HEK293 (cell line): ENCODE measurements at regions not wholly inside any gene's neighbourhood (a gene's known extent, or its start where the extent isn't known, plus 50 kb on each side); places are given as distances from the start of the nearest gene placed in this dataset.

ENCODE experiments used
- KLF1 ChIP-seq: fragments of 450-650 bp; formaldehyde crosslinking; IDR thresholded peaks from 2 replicates; pipeline ENCODE4 v1.5.1; 2016; ENCODE audit warnings: missing biosample characterization, missing genetic modification characterization
- ZBTB21 ChIP-seq: fragments of 450-650 bp; formaldehyde crosslinking; IDR thresholded peaks from 2 replicates; pipeline ENCODE4 v1.5.1; 2017; ENCODE audit warnings: missing biosample characterization, missing genetic modification characterization
- ZBTB7A ChIP-seq: fragments of 450-650 bp; formaldehyde crosslinking; IDR thresholded peaks from 2 replicates; pipeline ENCODE4 v1.5.1; 2016; ENCODE audit warnings: low read depth, missing biosample characterization, missing genetic modification characterization
- ZNF221 ChIP-seq: fragments of 450-650 bp; formaldehyde crosslinking; IDR thresholded peaks from 2 replicates; pipeline ENCODE4 v1.5.1; 2017; ENCODE audit warnings: missing biosample characterization, missing genetic modification characterization, borderline replicate concordance
- ZNF24 ChIP-seq: fragments of 450-650 bp; formaldehyde crosslinking; IDR thresholded peaks from 2 replicates; pipeline ENCODE4 v1.5.1; 2016; ENCODE audit warnings: missing biosample characterization, missing genetic modification characterization
- TF ChIP-seq, protein P1 (sequence below): fragments of 450-650 bp; formaldehyde crosslinking; IDR thresholded peaks from 2 replicates; pipeline ENCODE4 v1.5.1; 2016; ENCODE audit warnings: missing biosample characterization, missing genetic modification characterization, low read depth
- TF ChIP-seq, protein P2 (sequence below): fragments of 450-650 bp; formaldehyde crosslinking; IDR thresholded peaks from 2 replicates; pipeline ENCODE4 v1.5.1; 2016; ENCODE audit warnings: missing biosample characterization, missing genetic modification characterization
- TF ChIP-seq, protein P3 (sequence below): fragments of 450-650 bp; formaldehyde crosslinking; IDR thresholded peaks from 2 replicates; pipeline ENCODE4 v1.5.1; 2016; ENCODE audit warnings: missing biosample characterization, missing genetic modification characterization
- TF ChIP-seq, protein P4 (sequence below): sonication (generic); formaldehyde crosslinking; IDR thresholded peaks from 2 replicates; pipeline ENCODE4 v1.8.1; 2022; ENCODE audit warnings: mild to moderate bottlenecking, moderate library complexity, missing genetic modification reagents
- TF ChIP-seq, protein P5 (sequence below): fragments of 450-650 bp; formaldehyde crosslinking; IDR thresholded peaks from 2 replicates; pipeline ENCODE4 v1.5.1; 2017; ENCODE audit warnings: missing biosample characterization, missing genetic modification characterization
- TF ChIP-seq, protein P6 (sequence below): fragments of 450-650 bp; formaldehyde crosslinking; conservative IDR thresholded peaks from 2 replicates; pipeline ENCODE4 v1.5.1; 2016; ENCODE audit warnings: low read depth, missing biosample characterization, missing genetic modification characterization
- TF ChIP-seq, protein P7 (sequence below): fragments of 450-650 bp; formaldehyde crosslinking; IDR thresholded peaks from 2 replicates; pipeline ENCODE4 v1.5.1; 2016; ENCODE audit warnings: missing biosample characterization, missing genetic modification characterization, borderline replicate concordance
- TF ChIP-seq, protein P8 (sequence below): fragments of 450-650 bp; formaldehyde crosslinking; IDR thresholded peaks from 2 replicates; pipeline ENCODE4 v1.5.1; 2016; ENCODE audit warnings: missing biosample characterization, missing genetic modification characterization
- TF ChIP-seq, protein P9 (sequence below): fragments of 450-650 bp; IDR thresholded peaks from 2 replicates; pipeline ENCODE4 v1.5.1; 2018; ENCODE audit warnings: missing biosample characterization, mild to moderate bottlenecking, missing genetic modification characterization

DNA sequence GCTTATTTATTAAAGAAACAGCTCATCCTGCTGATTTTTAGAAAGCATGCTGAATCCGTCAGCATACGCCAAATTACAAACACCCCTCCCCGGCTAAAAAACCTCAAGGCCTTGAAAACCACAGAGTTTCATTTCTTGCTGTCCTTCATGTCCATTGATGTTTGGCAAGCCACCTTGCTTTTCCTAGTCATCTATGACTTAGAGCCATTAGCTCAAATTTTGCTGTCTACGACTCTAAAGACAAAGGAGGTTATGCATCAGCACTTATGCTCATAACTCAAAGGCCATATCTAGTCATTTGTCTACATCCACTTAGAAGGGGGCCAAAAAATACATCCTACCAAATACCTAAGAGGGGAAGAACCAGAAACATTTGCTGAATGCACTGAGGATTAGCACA, 925.1 kb downstream of the PCDH7 start:
- TF ChIP-seq ZNF221 (no peak), ZBTB21 (tag by site-specific recombination) (no peak), KLF1 (tag by site-specific recombination) (no peak), ZBTB7A (tag by site-specific recombination) (no peak), ZNF24 (no peak)
- TF ChIP-seq, protein P1, sequence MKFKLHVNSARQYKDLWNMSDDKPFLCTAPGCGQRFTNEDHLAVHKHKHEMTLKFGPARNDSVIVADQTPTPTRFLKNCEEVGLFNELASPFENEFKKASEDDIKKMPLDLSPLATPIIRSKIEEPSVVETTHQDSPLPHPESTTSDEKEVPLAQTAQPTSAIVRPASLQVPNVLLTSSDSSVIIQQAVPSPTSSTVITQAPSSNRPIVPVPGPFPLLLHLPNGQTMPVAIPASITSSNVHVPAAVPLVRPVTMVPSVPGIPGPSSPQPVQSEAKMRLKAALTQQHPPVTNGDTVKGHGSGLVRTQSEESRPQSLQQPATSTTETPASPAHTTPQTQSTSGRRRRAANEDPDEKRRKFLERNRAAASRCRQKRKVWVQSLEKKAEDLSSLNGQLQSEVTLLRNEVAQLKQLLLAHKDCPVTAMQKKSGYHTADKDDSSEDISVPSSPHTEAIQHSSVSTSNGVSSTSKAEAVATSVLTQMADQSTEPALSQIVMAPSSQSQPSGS (tag by site-specific recombination) = no peak
- TF ChIP-seq, protein P2, sequence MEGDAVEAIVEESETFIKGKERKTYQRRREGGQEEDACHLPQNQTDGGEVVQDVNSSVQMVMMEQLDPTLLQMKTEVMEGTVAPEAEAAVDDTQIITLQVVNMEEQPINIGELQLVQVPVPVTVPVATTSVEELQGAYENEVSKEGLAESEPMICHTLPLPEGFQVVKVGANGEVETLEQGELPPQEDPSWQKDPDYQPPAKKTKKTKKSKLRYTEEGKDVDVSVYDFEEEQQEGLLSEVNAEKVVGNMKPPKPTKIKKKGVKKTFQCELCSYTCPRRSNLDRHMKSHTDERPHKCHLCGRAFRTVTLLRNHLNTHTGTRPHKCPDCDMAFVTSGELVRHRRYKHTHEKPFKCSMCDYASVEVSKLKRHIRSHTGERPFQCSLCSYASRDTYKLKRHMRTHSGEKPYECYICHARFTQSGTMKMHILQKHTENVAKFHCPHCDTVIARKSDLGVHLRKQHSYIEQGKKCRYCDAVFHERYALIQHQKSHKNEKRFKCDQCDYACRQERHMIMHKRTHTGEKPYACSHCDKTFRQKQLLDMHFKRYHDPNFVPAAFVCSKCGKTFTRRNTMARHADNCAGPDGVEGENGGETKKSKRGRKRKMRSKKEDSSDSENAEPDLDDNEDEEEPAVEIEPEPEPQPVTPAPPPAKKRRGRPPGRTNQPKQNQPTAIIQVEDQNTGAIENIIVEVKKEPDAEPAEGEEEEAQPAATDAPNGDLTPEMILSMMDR (tag by site-specific recombination) = no peak
- TF ChIP-seq, protein P3, sequence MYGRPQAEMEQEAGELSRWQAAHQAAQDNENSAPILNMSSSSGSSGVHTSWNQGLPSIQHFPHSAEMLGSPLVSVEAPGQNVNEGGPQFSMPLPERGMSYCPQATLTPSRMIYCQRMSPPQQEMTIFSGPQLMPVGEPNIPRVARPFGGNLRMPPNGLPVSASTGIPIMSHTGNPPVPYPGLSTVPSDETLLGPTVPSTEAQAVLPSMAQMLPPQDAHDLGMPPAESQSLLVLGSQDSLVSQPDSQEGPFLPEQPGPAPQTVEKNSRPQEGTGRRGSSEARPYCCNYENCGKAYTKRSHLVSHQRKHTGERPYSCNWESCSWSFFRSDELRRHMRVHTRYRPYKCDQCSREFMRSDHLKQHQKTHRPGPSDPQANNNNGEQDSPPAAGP = no peak
- TF ChIP-seq, protein P4, sequence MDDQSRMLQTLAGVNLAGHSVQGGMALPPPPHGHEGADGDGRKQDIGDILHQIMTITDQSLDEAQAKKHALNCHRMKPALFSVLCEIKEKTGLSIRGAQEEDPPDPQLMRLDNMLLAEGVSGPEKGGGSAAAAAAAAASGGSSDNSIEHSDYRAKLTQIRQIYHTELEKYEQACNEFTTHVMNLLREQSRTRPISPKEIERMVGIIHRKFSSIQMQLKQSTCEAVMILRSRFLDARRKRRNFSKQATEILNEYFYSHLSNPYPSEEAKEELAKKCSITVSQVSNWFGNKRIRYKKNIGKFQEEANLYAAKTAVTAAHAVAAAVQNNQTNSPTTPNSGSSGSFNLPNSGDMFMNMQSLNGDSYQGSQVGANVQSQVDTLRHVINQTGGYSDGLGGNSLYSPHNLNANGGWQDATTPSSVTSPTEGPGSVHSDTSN (CRISPR knock-in tag) = no peak
- TF ChIP-seq, protein P5, sequence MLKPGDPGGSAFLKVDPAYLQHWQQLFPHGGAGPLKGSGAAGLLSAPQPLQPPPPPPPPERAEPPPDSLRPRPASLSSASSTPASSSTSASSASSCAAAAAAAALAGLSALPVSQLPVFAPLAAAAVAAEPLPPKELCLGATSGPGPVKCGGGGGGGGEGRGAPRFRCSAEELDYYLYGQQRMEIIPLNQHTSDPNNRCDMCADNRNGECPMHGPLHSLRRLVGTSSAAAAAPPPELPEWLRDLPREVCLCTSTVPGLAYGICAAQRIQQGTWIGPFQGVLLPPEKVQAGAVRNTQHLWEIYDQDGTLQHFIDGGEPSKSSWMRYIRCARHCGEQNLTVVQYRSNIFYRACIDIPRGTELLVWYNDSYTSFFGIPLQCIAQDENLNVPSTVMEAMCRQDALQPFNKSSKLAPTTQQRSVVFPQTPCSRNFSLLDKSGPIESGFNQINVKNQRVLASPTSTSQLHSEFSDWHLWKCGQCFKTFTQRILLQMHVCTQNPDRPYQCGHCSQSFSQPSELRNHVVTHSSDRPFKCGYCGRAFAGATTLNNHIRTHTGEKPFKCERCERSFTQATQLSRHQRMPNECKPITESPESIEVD = no peak
- TF ChIP-seq, protein P6, sequence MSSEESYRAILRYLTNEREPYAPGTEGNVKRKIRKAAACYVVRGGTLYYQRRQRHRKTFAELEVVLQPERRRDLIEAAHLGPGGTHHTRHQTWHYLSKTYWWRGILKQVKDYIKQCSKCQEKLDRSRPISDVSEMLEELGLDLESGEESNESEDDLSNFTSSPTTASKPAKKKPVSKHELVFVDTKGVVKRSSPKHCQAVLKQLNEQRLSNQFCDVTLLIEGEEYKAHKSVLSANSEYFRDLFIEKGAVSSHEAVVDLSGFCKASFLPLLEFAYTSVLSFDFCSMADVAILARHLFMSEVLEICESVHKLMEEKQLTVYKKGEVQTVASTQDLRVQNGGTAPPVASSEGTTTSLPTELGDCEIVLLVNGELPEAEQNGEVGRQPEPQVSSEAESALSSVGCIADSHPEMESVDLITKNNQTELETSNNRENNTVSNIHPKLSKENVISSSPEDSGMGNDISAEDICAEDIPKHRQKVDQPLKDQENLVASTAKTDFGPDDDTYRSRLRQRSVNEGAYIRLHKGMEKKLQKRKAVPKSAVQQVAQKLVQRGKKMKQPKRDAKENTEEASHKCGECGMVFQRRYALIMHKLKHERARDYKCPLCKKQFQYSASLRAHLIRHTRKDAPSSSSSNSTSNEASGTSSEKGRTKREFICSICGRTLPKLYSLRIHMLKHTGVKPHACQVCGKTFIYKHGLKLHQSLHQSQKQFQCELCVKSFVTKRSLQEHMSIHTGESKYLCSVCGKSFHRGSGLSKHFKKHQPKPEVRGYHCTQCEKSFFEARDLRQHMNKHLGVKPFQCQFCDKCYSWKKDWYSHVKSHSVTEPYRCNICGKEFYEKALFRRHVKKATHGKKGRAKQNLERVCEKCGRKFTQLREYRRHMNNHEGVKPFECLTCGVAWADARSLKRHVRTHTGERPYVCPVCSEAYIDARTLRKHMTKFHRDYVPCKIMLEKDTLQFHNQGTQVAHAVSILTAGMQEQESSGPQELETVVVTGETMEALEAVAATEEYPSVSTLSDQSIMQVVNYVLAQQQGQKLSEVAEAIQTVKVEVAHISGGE = no peak
- TF ChIP-seq, protein P7, sequence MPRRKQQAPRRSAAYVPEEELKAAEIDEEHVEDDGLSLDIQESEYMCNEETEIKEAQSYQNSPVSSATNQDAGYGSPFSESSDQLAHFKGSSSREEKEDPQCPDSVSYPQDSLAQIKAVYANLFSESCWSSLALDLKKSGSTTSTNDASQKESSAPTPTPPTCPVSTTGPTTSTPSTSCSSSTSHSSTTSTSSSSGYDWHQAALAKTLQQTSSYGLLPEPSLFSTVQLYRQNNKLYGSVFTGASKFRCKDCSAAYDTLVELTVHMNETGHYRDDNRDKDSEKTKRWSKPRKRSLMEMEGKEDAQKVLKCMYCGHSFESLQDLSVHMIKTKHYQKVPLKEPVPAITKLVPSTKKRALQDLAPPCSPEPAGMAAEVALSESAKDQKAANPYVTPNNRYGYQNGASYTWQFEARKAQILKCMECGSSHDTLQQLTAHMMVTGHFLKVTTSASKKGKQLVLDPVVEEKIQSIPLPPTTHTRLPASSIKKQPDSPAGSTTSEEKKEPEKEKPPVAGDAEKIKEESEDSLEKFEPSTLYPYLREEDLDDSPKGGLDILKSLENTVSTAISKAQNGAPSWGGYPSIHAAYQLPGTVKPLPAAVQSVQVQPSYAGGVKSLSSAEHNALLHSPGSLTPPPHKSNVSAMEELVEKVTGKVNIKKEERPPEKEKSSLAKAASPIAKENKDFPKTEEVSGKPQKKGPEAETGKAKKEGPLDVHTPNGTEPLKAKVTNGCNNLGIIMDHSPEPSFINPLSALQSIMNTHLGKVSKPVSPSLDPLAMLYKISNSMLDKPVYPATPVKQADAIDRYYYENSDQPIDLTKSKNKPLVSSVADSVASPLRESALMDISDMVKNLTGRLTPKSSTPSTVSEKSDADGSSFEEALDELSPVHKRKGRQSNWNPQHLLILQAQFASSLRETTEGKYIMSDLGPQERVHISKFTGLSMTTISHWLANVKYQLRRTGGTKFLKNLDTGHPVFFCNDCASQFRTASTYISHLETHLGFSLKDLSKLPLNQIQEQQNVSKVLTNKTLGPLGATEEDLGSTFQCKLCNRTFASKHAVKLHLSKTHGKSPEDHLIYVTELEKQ (tag by site-specific recombination) = no peak
- TF ChIP-seq, protein P8, sequence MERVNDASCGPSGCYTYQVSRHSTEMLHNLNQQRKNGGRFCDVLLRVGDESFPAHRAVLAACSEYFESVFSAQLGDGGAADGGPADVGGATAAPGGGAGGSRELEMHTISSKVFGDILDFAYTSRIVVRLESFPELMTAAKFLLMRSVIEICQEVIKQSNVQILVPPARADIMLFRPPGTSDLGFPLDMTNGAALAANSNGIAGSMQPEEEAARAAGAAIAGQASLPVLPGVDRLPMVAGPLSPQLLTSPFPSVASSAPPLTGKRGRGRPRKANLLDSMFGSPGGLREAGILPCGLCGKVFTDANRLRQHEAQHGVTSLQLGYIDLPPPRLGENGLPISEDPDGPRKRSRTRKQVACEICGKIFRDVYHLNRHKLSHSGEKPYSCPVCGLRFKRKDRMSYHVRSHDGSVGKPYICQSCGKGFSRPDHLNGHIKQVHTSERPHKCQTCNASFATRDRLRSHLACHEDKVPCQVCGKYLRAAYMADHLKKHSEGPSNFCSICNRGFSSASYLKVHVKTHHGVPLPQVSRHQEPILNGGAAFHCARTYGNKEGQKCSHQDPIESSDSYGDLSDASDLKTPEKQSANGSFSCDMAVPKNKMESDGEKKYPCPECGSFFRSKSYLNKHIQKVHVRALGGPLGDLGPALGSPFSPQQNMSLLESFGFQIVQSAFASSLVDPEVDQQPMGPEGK (tag by site-specific recombination) = no peak
- TF ChIP-seq, protein P9, sequence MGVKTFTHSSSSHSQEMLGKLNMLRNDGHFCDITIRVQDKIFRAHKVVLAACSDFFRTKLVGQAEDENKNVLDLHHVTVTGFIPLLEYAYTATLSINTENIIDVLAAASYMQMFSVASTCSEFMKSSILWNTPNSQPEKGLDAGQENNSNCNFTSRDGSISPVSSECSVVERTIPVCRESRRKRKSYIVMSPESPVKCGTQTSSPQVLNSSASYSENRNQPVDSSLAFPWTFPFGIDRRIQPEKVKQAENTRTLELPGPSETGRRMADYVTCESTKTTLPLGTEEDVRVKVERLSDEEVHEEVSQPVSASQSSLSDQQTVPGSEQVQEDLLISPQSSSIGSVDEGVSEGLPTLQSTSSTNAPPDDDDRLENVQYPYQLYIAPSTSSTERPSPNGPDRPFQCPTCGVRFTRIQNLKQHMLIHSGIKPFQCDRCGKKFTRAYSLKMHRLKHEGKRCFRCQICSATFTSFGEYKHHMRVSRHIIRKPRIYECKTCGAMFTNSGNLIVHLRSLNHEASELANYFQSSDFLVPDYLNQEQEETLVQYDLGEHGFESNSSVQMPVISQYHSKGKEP (tag by site-specific recombination) = no peak
